ENCODE measurements at regions not wholly inside any gene's neighbourhood (a gene's known extent, or its start where the extent isn't known, plus 50 kb on each side); places are given as distances from the start of the nearest gene placed in this dataset.

DNA sequence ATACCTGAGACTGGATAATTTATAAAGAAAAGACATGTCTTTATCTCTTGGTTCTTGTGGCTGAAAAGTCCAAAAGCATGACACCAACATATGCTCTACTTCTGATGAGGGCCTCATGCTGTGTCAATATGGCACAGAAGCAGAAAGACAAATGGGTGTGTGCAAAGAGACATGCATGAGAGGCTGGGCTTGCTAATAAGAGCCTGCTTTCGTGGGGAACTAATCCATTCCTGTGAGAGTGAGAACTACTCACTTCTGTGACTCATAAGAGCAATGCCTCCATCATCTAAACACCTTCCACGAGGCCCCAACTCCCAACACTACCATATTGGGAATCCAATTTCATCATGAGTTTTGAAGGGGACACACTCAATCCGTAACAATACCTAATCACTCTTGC is 340.0 kb upstream of the DUSP10 start:
- Mint-ChIP-seq H3K36me3 (ENCODE audit: low read depth) (no peaks in the 10 kb centered on the region), H3K27me3 (ENCODE audit: low read depth) (no peaks in the 10 kb centered on the region)
- intact Hi-C loops (cut with micrococcal nuclease), result no loop called here

GRCh38 chr1:222079566-222079965 is 337.7 kb upstream of the DUSP10 start:
- H3K9me3 Mint-ChIP-seq, result no peaks in the 10 kb centered on the region
- CTCF ChIA-PET, result no interaction called here
- no peak overlapping the region for H3K27ac Mint-ChIP-seq
- no peaks in the 10 kb centered on the region for H3K36me3 Mint-ChIP-seq (ENCODE audit: low read depth)
- no peaks in the 10 kb centered on the region for H3K4me1 Mint-ChIP-seq (ENCODE audit: low read depth)
- DNase-seq, result no peak
- H3K27me3 Mint-ChIP-seq (ENCODE audit: low read depth), result no peaks in the 10 kb centered on the region
- H3K4me3 Mint-ChIP-seq, result no peak overlapping the region
- intact Hi-C loops (cut with micrococcal nuclease), result no loop called here

More for the DNA sequence above, 340.0 kb upstream of the DUSP10 start:
- DNase-seq, result no peak
- CTCF ChIA-PET, result interaction anchor here (0.8 kb wide), 1 partner anchor 18 kb away, joined by 3 read pairs; no protein-coding TSS in a partner anchor
- H3K4me3 Mint-ChIP-seq, result no peak overlapping the region
- H3K27ac Mint-ChIP-seq, result no peak overlapping the region
- no peaks in the 10 kb centered on the region for H3K9me3 Mint-ChIP-seq
- H3K4me1 Mint-ChIP-seq (ENCODE audit: low read depth), result no peaks in the 10 kb centered on the region

GRCh38 chr1:222077206-222077605 is 335.3 kb upstream of the DUSP10 start:
- H3K27ac Mint-ChIP-seq, result no peak overlapping the region
- no peaks in the 10 kb centered on the region for H3K9me3 Mint-ChIP-seq
- intact Hi-C loops (cut with micrococcal nuclease), result no loop called here
- no peaks in the 10 kb centered on the region for H3K4me1 Mint-ChIP-seq (ENCODE audit: low read depth)
- DNase-seq, result no peak
- H3K36me3 Mint-ChIP-seq (ENCODE audit: low read depth), result no peaks in the 10 kb centered on the region
- no peaks in the 10 kb centered on the region for H3K27me3 Mint-ChIP-seq (ENCODE audit: low read depth)
- no peak overlapping the region for H3K4me3 Mint-ChIP-seq
- CTCF ChIA-PET, result no interaction called here

GRCh38 chr1:222074317-222074716 is 332.4 kb upstream of the DUSP10 start:
- CTCF ChIA-PET, result no interaction called here
- H3K36me3 Mint-ChIP-seq (ENCODE audit: low read depth), result no peaks in the 10 kb centered on the region
- no peaks in the 10 kb centered on the region for H3K9me3 Mint-ChIP-seq
- H3K27ac Mint-ChIP-seq, result no peak overlapping the region
- H3K4me1 Mint-ChIP-seq (ENCODE audit: low read depth), result no peaks in the 10 kb centered on the region
- intact Hi-C loops (cut with micrococcal nuclease), result no loop called here
- H3K27me3 Mint-ChIP-seq (ENCODE audit: low read depth), result no peaks in the 10 kb centered on the region
- no peak overlapping the region for H3K4me3 Mint-ChIP-seq
- DNase-seq, result no peak

DNA sequence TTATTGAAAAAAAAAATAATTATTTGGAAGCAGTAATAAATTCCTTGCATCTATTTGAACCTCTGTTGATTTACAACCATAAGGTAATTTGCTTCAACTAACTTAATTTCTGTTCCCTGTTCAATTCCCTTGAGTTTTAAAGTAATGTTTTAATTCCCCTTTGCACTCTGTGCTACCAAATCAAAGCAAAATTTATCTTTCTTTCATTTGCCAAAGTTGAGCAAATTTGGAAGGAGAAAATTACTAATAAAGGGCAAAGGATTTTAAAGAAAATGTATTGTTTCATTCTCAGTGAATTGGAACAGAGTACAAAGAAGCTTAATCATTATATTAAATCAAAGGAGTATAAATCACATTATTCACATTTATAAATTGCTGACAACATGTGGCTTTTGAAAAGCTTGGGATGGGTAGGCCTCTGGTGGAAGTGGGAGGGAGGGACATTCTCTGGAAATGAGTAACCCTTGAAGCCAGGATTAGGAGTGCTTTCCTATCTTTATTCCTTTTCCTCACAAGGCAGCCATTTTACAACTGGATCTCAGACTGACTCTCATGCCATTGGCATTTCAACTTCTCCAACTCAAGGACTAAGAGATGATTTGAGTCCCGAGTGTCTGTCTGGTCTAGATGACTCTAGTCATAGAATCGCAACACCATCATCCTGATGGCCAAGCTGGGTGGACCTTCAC is 331.6 kb upstream of the DUSP10 start:
- Mint-ChIP-seq H3K27ac (no peak overlapping the region), H3K4me3 (no peak overlapping the region), H3K9me3 (no peaks in the 10 kb centered on the region), H3K4me1 (ENCODE audit: low read depth) (no peaks in the 10 kb centered on the region), H3K27me3 (ENCODE audit: low read depth) (no peaks in the 10 kb centered on the region), H3K36me3 (ENCODE audit: low read depth) (no peaks in the 10 kb centered on the region)
- no peak for DNase-seq
- CTCF ChIA-PET, result no interaction called here
- intact Hi-C loops (cut with micrococcal nuclease), result no loop called here

DNA sequence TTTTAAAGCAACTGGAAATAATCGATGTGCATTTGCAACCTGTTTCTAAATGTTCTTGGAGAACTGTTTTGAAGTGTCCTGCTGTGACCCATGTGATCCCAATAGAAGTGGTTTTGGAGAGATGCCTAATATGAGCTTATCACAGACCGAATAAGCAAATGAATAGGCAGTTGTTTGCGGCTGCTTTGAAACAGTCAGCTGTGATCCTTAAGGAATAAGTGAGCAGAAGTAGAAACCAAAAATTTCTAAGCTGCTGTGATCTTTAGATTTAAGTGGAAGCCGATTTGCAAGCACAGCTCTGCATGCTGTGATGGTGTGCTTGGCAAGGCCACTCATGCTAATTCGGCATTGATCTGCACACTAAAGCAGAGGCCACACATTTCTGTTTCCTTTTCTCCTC is 329.5 kb upstream of the DUSP10 start:
- Mint-ChIP-seq H3K36me3 (ENCODE audit: low read depth) (no peaks in the 10 kb centered on the region), H3K9me3 (no peaks in the 10 kb centered on the region), H3K4me3 (no peak overlapping the region), H3K27me3 (ENCODE audit: low read depth) (no peaks in the 10 kb centered on the region), H3K27ac (no peak overlapping the region), H3K4me1 (ENCODE audit: low read depth) (no peaks in the 10 kb centered on the region)
- DNase-seq, result no peak
- CTCF ChIA-PET, result interaction anchor here (0.6 kb wide), 1 partner anchor 771 kb away, joined by 4 read pairs; no protein-coding TSS in a partner anchor
- intact Hi-C loops (cut with micrococcal nuclease), result no loop called here

DNA sequence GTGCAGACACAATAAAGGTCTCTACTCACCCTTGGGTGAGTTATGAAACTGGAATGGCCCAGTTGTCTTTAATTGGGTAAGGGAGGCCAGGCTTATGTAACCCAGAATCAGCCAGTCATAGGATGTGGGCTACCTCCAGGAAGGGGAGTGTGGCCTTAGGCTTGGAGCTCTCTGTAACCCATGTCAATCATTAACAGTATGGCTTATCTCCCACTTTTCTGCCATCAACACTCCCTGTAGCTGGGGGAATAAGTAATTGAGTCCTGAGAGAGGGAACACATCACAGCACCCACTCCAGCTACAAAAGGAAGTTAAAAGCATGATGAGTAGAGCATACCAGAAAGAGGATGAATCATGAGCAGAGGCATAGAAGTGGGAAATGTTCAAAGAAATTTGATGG is 327.0 kb upstream of the DUSP10 start:
- no peak for DNase-seq
- Mint-ChIP-seq H3K4me1 (ENCODE audit: low read depth) (no peaks in the 10 kb centered on the region), H3K27me3 (ENCODE audit: low read depth) (no peaks in the 10 kb centered on the region), H3K27ac (no peak overlapping the region), H3K9me3 (peaks cover 10% of the 10 kb centered on the region), H3K4me3 (no peak overlapping the region), H3K36me3 (ENCODE audit: low read depth) (peaks cover 4% of the 10 kb centered on the region)
- CTCF ChIA-PET, result no interaction called here
- intact Hi-C loops (cut with micrococcal nuclease), result no loop called here

GRCh38 chr1:222068101-222068500 is 326.2 kb upstream of the DUSP10 start:
- H3K27me3 Mint-ChIP-seq (ENCODE audit: low read depth), result no peaks in the 10 kb centered on the region
- no peak for DNase-seq
- no peaks in the 10 kb centered on the region for H3K4me1 Mint-ChIP-seq (ENCODE audit: low read depth)
- no peak overlapping the region for H3K4me3 Mint-ChIP-seq
- peaks cover 4% of the 10 kb centered on the region for H3K36me3 Mint-ChIP-seq (ENCODE audit: low read depth)
- CTCF ChIA-PET, result no interaction called here
- H3K27ac Mint-ChIP-seq, result no peak overlapping the region
- intact Hi-C loops (cut with micrococcal nuclease), result no loop called here
- H3K9me3 Mint-ChIP-seq, result peaks cover 12% of the 10 kb centered on the region

DNA sequence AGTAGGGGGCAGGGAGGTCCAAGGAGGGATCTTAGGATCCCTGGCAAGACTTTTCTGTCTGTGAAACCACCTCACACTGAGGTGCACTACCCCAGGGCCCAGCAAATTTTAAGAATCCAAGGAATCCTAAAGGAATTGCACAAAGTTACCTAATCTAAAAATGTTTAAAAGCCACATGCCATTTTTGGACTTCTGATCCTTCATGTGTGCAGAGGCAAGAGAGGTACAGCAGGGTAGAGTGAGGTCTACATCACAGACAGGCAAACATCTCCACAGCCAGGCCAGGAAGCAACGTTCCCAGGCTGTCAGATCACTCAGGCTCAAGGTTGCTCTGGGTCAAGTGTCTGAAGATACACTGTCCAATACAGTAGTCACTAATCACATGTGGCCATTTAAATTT is 324.6 kb upstream of the DUSP10 start:
- Mint-ChIP-seq H3K36me3 (ENCODE audit: low read depth) (peaks cover 4% of the 10 kb centered on the region), H3K27me3 (ENCODE audit: low read depth) (no peaks in the 10 kb centered on the region), H3K4me1 (ENCODE audit: low read depth) (no peaks in the 10 kb centered on the region), H3K4me3 (no peak overlapping the region), H3K9me3 (peaks cover 12% of the 10 kb centered on the region), H3K27ac (no peak overlapping the region)
- no peak for DNase-seq
- CTCF ChIA-PET, result no interaction called here
- intact Hi-C loops (cut with micrococcal nuclease), result no loop called here

GRCh38 chr1:222065234-222065633 is 323.3 kb upstream of the DUSP10 start:
- no peak for DNase-seq

DNA sequence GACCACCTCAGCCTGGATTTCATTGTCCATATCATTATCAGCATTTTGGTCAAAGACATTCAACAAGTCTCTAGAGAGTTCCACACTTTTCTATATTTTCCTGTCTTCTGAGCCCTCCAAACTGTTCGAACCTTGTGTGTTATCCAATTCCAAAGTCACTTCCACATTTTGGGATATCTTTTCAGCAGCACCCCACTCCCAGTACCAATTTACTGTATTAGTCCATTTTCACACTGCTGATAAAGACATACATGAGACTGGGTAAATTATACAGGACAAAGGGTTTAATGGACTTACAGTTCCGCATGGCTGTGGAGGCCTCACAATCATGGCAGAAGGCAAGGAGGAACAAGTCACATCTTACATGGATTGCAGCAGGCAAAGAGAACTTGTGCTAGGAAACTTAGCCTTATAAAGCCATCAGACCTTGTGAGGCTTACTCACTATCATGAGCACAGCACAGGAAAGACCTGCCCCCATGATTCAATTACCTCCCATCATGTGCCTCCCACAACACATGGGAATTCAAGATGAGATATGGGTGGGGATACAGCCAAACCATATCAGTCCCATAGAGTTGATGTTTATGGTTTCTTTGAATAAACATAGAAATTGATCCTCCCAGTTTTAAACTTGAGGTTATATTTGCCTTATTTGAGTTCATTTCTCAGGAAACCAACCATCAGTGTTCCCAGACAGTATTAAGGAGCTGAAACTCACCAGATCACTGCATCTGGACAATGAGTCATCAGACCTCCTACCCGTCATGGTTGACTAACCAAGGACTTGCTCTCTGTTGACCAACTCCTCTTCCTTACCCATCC is 322.7 kb upstream of the DUSP10 start:
- intact Hi-C loops (cut with micrococcal nuclease), result no loop called here
- DNase-seq, result no peak
- peaks cover 4% of the 10 kb centered on the region for H3K36me3 Mint-ChIP-seq (ENCODE audit: low read depth)
- peaks cover 12% of the 10 kb centered on the region for H3K9me3 Mint-ChIP-seq
- H3K4me3 Mint-ChIP-seq, result no peak overlapping the region
- H3K27me3 Mint-ChIP-seq (ENCODE audit: low read depth), result no peaks in the 10 kb centered on the region
- CTCF ChIA-PET, result no interaction called here
- no peaks in the 10 kb centered on the region for H3K4me1 Mint-ChIP-seq (ENCODE audit: low read depth)
- H3K27ac Mint-ChIP-seq, result no peak overlapping the region

More at GRCh38 chr1:222065234-222065633, 323.3 kb upstream of the DUSP10 start:
- CTCF ChIA-PET, result no interaction called here
- intact Hi-C loops (cut with micrococcal nuclease), result no loop called here
- Mint-ChIP-seq H3K27me3 (ENCODE audit: low read depth) (no peaks in the 10 kb centered on the region), H3K4me3 (no peak overlapping the region), H3K9me3 (peaks cover 12% of the 10 kb centered on the region), H3K4me1 (ENCODE audit: low read depth) (no peaks in the 10 kb centered on the region), H3K36me3 (ENCODE audit: low read depth) (peaks cover 4% of the 10 kb centered on the region), H3K27ac (no peak overlapping the region)

DNA sequence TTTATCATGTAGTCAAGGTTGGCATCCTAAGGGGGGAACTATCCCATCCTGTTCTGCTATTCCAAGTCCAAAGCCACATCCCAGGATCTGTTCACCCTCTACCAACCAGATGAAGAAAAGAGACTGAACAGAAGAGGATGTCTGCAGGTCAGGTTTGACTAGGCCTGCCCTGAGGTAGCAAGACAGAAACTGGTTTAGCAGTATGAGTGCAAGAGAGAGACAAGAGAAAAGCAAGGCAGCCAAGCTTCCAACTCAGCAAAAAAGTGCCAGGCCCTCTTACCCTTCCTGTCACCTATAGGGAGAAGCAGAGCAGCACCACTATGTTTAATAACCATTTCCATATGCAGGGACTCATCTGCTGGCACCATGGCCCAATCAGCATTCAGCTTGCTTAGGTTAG is 320.8 kb upstream of the DUSP10 start:
- H3K27me3 Mint-ChIP-seq (ENCODE audit: low read depth), result no peaks in the 10 kb centered on the region
- no peak overlapping the region for H3K27ac Mint-ChIP-seq
- H3K4me1 Mint-ChIP-seq (ENCODE audit: low read depth), result no peaks in the 10 kb centered on the region
- CTCF ChIA-PET, result no interaction called here
- H3K9me3 Mint-ChIP-seq, result peaks cover 12% of the 10 kb centered on the region
- H3K4me3 Mint-ChIP-seq, result no peak overlapping the region
- peaks cover 4% of the 10 kb centered on the region for H3K36me3 Mint-ChIP-seq (ENCODE audit: low read depth)
- intact Hi-C loops (cut with micrococcal nuclease), result no loop called here
- DNase-seq, result no peak
